ENCODE measurements at regions not wholly inside any gene's neighbourhood (a gene's known extent, or its start where the extent isn't known, plus 50 kb on each side); places are given as distances from the start of the nearest gene placed in this dataset.
"Not testable (repeated sequence)": the region's sequence is repeated elsewhere in the genome, so short reads cannot be mapped to it uniquely, and the experiment has no call there.

GRCh38 chr6:12348530-12349511 lies 58.7 kb downstream of the EDN1 start:
- in situ Hi-C loops (cut with HindIII; ENCODE audit: low pct_unique_long_range_greater_than_20kb, low sequenced_read_pairs): no loop called here
- no peak for DNase-seq (ENCODE audit: low read depth, low spot score)

GRCh38 chr6:12350644-12351170 lies 60.5 kb downstream of the EDN1 start:
- in situ Hi-C loops (cut with HindIII; ENCODE audit: low pct_unique_long_range_greater_than_20kb, low sequenced_read_pairs): no loop called here
- DNase-seq (ENCODE audit: low read depth, low spot score): no peak

GRCh38 chr6:12351672-12352071 lies 61.5 kb downstream of the EDN1 start:
- in situ Hi-C loops (cut with HindIII; ENCODE audit: low pct_unique_long_range_greater_than_20kb, low sequenced_read_pairs): no loop called here
- DNase-seq (ENCODE audit: low read depth, low spot score): no peak

- DNase-seq (ENCODE audit: low read depth, low spot score): no peak
- in situ Hi-C loops (cut with HindIII; ENCODE audit: low pct_unique_long_range_greater_than_20kb, low sequenced_read_pairs): no loop called here
Observed at GRCh38 chr6:12353731-12354130, 63.6 kb downstream of the EDN1 start.

GRCh38 chr6:12354499-12354898 lies 64.3 kb downstream of the EDN1 start:
- in situ Hi-C loops (cut with HindIII; ENCODE audit: low pct_unique_long_range_greater_than_20kb, low sequenced_read_pairs): no loop called here
- DNase-seq (ENCODE audit: low read depth, low spot score): no peak

GRCh38 chr6:12355354-12355753 lies 65.2 kb downstream of the EDN1 start:
- in situ Hi-C loops (cut with HindIII; ENCODE audit: low pct_unique_long_range_greater_than_20kb, low sequenced_read_pairs): no loop called here

GRCh38 chr6:12356431-12356830 lies 66.3 kb downstream of the EDN1 start:
- in situ Hi-C loops (cut with HindIII; ENCODE audit: low pct_unique_long_range_greater_than_20kb, low sequenced_read_pairs): no loop called here
- no peak for DNase-seq (ENCODE audit: low read depth, low spot score)

More at GRCh38 chr6:12355354-12355753, 65.2 kb downstream of the EDN1 start:
- no peak for DNase-seq (ENCODE audit: low read depth, low spot score)

- in situ Hi-C loops (cut with HindIII; ENCODE audit: low pct_unique_long_range_greater_than_20kb, low sequenced_read_pairs): no loop called here
- DNase-seq (ENCODE audit: low read depth, low spot score): no peak
Observed at GRCh38 chr6:12356983-12357972, 67.1 kb downstream of the EDN1 start.

- DNase-seq (ENCODE audit: low read depth, low spot score): no peak
Observed at GRCh38 chr6:12359036-12359435, 68.9 kb downstream of the EDN1 start.

GRCh38 chr6:12361042-12361765 lies 71.0 kb downstream of the EDN1 start:
- in situ Hi-C loops (cut with HindIII; ENCODE audit: low pct_unique_long_range_greater_than_20kb, low sequenced_read_pairs): no loop called here

More at GRCh38 chr6:12359036-12359435, 68.9 kb downstream of the EDN1 start:
- in situ Hi-C loops (cut with HindIII; ENCODE audit: low pct_unique_long_range_greater_than_20kb, low sequenced_read_pairs): no loop called here

GRCh38 chr6:12363277-12363650 lies 73.1 kb downstream of the EDN1 start:
- DNase-seq (ENCODE audit: low read depth, low spot score); in situ Hi-C loops (cut with HindIII; ENCODE audit: low pct_unique_long_range_greater_than_20kb, low sequenced_read_pairs): not testable (repeated sequence)

More at GRCh38 chr6:12361042-12361765, 71.0 kb downstream of the EDN1 start:
- DNase-seq (ENCODE audit: low read depth, low spot score): no peak

- no peak for DNase-seq (ENCODE audit: low read depth, low spot score)
- in situ Hi-C loops (cut with HindIII; ENCODE audit: low pct_unique_long_range_greater_than_20kb, low sequenced_read_pairs): no loop called here
Observed at GRCh38 chr6:12363651-12364381, 73.7 kb downstream of the EDN1 start.

- in situ Hi-C loops (cut with HindIII; ENCODE audit: low pct_unique_long_range_greater_than_20kb, low sequenced_read_pairs): no loop called here
- no peak for DNase-seq (ENCODE audit: low read depth, low spot score)
Observed at GRCh38 chr6:12364621-12365020, 74.5 kb downstream of the EDN1 start.

GRCh38 chr6:12366731-12367130 lies 76.6 kb downstream of the EDN1 start:
- no peak for DNase-seq (ENCODE audit: low read depth, low spot score)
- in situ Hi-C loops (cut with HindIII; ENCODE audit: low pct_unique_long_range_greater_than_20kb, low sequenced_read_pairs): no loop called here

GRCh38 chr6:12367412-12367811 lies 77.3 kb downstream of the EDN1 start:
- DNase-seq (ENCODE audit: low read depth, low spot score): no peak
- in situ Hi-C loops (cut with HindIII; ENCODE audit: low pct_unique_long_range_greater_than_20kb, low sequenced_read_pairs): no loop called here

- in situ Hi-C loops (cut with HindIII; ENCODE audit: low pct_unique_long_range_greater_than_20kb, low sequenced_read_pairs): no loop called here
- DNase-seq (ENCODE audit: low read depth, low spot score): no peak
Observed at GRCh38 chr6:12369355-12369754, 79.2 kb downstream of the EDN1 start.

GRCh38 chr6:12369781-12370262 lies 79.7 kb downstream of the EDN1 start:
- in situ Hi-C loops (cut with HindIII; ENCODE audit: low pct_unique_long_range_greater_than_20kb, low sequenced_read_pairs): no loop called here
- DNase-seq (ENCODE audit: low read depth, low spot score): no peak
